ENCODE measurements at regions not wholly inside any gene's neighbourhood (a gene's known extent, or its start where the extent isn't known, plus 50 kb on each side); places are given as distances from the start of the nearest gene placed in this dataset.

DNA sequence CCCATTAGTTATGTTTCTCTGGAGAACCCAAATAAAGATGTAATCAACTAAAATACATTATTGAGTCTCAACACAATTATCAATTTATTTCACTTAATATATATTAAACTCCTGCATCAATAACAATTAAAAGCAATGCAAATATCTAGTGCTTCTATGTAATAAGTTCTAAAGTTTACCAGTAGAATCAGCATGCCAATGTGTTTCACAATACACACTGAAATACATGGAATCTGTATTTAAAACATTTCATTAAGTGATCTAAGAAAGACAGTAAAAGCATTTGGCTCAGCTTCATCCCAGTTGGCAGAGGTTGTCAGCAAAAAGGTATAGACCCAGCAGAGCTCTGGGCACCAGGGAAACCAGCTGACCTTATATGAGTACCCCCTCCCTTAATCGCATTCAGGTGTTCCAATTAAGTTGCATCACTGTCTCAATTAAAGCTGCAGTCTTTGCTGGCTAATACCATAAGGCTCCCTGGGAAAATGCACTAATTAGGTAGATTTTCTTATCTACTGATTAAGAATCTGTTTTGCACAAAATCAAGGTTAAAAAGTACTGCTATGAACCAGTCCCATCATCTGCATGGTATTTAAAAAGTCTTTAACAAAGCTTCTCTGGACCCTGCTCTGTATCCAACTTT, 63.1 kb downstream of the NIBAN1 start:
- DNase-seq (ENCODE audit: low spot score in 2 of 2, unreplicated experiment in 2 of 2) = no peak
- TF ChIP-seq, protein P1, sequence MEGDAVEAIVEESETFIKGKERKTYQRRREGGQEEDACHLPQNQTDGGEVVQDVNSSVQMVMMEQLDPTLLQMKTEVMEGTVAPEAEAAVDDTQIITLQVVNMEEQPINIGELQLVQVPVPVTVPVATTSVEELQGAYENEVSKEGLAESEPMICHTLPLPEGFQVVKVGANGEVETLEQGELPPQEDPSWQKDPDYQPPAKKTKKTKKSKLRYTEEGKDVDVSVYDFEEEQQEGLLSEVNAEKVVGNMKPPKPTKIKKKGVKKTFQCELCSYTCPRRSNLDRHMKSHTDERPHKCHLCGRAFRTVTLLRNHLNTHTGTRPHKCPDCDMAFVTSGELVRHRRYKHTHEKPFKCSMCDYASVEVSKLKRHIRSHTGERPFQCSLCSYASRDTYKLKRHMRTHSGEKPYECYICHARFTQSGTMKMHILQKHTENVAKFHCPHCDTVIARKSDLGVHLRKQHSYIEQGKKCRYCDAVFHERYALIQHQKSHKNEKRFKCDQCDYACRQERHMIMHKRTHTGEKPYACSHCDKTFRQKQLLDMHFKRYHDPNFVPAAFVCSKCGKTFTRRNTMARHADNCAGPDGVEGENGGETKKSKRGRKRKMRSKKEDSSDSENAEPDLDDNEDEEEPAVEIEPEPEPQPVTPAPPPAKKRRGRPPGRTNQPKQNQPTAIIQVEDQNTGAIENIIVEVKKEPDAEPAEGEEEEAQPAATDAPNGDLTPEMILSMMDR (IDR thresholded peaks at IDR 0.05; ENCODE audit: unreplicated experiment) = no peak
- H3K4me1 Mint-ChIP-seq = peaks cover 7% of the 10 kb centered on the region
- no peaks in the 10 kb centered on the region for H3K36me3 Mint-ChIP-seq
- no peaks in the 10 kb centered on the region for H3K9me3 Mint-ChIP-seq
- no peaks in the 10 kb centered on the region for H3K27me3 Mint-ChIP-seq (ENCODE audit: low read depth)
- H3K27ac Mint-ChIP-seq = no peak overlapping the region
- H3K4me3 Mint-ChIP-seq = no peak overlapping the region

DNA sequence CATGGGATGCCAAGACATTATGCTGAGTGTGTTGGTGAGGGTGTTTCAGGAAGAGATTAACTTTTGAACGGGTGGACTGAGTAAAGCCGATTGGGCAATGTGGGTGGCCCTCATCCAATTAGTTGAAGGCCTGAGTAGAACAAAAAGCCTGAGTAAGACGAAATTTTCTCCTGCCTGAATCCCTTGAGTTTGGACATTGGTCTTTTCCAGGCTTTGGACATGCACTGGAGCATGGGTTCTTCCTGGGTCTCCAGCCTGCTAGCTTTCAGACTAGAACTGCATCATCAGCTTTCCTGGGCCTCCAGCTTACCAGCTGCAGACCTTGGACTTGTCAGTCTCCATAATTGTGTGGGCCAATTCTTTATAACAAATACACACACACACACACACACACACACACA, 63.6 kb downstream of the NIBAN1 start:
- Mint-ChIP-seq H3K36me3 (no peaks in the 10 kb centered on the region), H3K27ac (no peak overlapping the region), H3K4me1 (peaks cover 7% of the 10 kb centered on the region), H3K27me3 (ENCODE audit: low read depth) (no peaks in the 10 kb centered on the region), H3K4me3 (no peak overlapping the region), H3K9me3 (no peaks in the 10 kb centered on the region)
- TF ChIP-seq, protein P1 (IDR thresholded peaks at IDR 0.05; ENCODE audit: unreplicated experiment) = no peak
- no peak for DNase-seq (ENCODE audit: low spot score in 2 of 2, unreplicated experiment in 2 of 2)

DNA sequence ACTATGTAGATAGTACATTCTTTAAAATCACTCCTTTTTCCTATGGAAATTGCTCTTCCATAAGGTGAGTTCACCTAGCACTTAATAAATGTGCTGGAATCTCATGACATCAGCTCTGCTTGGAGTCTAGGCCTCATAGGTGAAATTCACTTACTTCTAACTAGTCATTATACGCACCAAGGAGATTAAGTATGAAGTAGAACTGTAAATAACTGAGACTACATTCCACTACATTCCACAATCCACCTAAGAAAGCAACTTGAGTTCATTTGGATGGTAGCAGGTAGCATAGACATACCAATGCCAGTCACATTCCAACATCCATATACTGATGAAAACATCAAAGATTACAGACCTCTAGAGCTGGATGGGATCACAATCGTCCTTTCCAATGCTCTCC, 64.3 kb downstream of the NIBAN1 start:
- no peaks in the 10 kb centered on the region for H3K36me3 Mint-ChIP-seq
- no peak overlapping the region for H3K4me3 Mint-ChIP-seq
- no peaks in the 10 kb centered on the region for H3K9me3 Mint-ChIP-seq
- H3K27me3 Mint-ChIP-seq (ENCODE audit: low read depth) = no peaks in the 10 kb centered on the region
- peaks cover 7% of the 10 kb centered on the region for H3K4me1 Mint-ChIP-seq
- DNase-seq (ENCODE audit: low spot score in 2 of 2, unreplicated experiment in 2 of 2) = no peak
- TF ChIP-seq, protein P1 (IDR thresholded peaks at IDR 0.05; ENCODE audit: unreplicated experiment) = no peak
- H3K27ac Mint-ChIP-seq = no peak overlapping the region

DNA sequence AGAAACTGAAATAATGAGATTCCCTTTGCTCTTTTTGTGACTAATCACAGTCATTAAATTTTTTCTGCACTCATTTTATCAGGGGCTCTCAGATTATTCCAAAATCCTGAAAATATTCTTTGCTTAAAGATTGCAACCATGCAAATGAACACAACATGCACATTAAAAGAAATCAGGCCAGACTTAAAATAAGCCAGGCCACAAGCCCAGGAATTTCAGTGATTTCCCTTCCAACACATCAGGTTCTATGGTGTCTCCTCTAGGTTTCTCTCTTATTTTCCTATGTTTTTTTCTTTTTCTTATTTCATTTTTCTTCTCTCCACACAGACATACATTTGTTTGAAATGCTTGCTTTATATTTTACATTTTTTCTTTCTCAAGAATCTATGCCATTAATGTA, 65.3 kb downstream of the NIBAN1 start:
- Mint-ChIP-seq H3K9me3 (no peaks in the 10 kb centered on the region), H3K36me3 (no peaks in the 10 kb centered on the region), H3K27ac (no peak overlapping the region), H3K27me3 (ENCODE audit: low read depth) (no peaks in the 10 kb centered on the region), H3K4me1 (peaks cover 7% of the 10 kb centered on the region), H3K4me3 (no peak overlapping the region)
- TF ChIP-seq, protein P1 (IDR thresholded peaks at IDR 0.05; ENCODE audit: unreplicated experiment) = no peak
- no peak for DNase-seq (ENCODE audit: low spot score in 2 of 2, unreplicated experiment in 2 of 2)

DNA sequence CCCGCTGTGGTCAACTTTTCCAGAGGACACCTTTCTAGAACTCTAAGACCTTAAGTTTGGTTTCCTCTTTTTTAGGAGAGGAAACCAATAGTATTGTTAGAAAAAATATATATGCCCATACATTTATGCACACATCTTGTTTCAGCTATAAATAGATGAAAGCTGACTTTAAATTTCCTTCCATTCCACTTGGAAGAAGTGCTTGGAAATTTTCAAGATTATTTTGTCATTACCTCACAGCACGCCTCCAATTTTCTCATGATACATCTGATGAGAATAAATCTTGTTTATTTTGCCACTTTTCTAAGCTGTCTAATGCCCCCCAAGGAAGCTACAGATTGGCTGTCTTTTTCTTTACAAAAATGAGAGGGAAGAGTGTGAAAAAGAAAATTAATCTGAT, 65.8 kb downstream of the NIBAN1 start:
- peaks cover 7% of the 10 kb centered on the region for H3K4me1 Mint-ChIP-seq
- no peaks in the 10 kb centered on the region for H3K9me3 Mint-ChIP-seq
- no peaks in the 10 kb centered on the region for H3K36me3 Mint-ChIP-seq
- TF ChIP-seq, protein P1 (IDR thresholded peaks at IDR 0.05; ENCODE audit: unreplicated experiment) = no peak
- no peak overlapping the region for H3K27ac Mint-ChIP-seq
- DNase-seq (ENCODE audit: low spot score in 2 of 2, unreplicated experiment in 2 of 2) = no peak
- H3K27me3 Mint-ChIP-seq (ENCODE audit: low read depth) = no peaks in the 10 kb centered on the region
- H3K4me3 Mint-ChIP-seq = no peak overlapping the region

DNA sequence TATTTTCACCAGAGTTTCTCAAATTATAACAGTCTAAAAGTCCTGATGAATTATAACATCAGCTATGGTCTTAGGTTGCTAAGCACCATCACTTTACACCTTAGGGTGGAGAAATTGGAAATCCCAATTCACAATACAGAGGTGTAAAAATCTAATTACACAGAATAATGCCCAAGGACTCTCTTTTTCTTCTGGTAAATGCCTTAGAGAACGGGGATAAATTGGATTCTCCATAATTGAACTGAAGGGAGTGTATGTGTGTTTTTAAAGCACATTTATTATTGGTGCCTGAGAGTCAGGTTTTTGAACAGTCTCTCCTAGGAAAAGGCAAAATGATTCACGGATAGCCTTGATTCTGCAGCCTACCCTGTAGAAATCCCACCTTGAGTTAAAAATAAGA, 66.8 kb downstream of the NIBAN1 start:
- H3K36me3 Mint-ChIP-seq = no peaks in the 10 kb centered on the region
- DNase-seq (ENCODE audit: low spot score in 2 of 2, unreplicated experiment in 2 of 2) = no peak
- no peaks in the 10 kb centered on the region for H3K27me3 Mint-ChIP-seq (ENCODE audit: low read depth)
- H3K9me3 Mint-ChIP-seq = no peaks in the 10 kb centered on the region
- TF ChIP-seq, protein P1 (IDR thresholded peaks at IDR 0.05; ENCODE audit: unreplicated experiment) = no peak
- H3K4me3 Mint-ChIP-seq = no peak overlapping the region
- no peak overlapping the region for H3K27ac Mint-ChIP-seq
- peaks cover 7% of the 10 kb centered on the region for H3K4me1 Mint-ChIP-seq

All from mesothelial cell of epicardium (in vitro differentiated cells).